ENCODE measurements at regions not wholly inside any gene's neighbourhood (a gene's known extent, or its start where the extent isn't known, plus 50 kb on each side); places are given as distances from the start of the nearest gene placed in this dataset.

- TF ChIP-seq CTCF (IDR thresholded peaks at IDR 0.05; ENCODE audit: poor library complexity), result no peak
- TF ChIP-seq EZH2 (IDR thresholded peaks at IDR 0.05; ENCODE audit: borderline replicate concordance), result no peak
- TF ChIP-seq EZH2phosphoT487 (IDR thresholded peaks at IDR 0.05; ENCODE audit: low read depth, severe bottlenecking, unreplicated experiment), result no peak
Measured at GRCh38 chr1:106277786-106278185, 778.7 kb upstream of the PRMT6 start.
